RKO (cell line): ENCODE measurements at regions not wholly inside any gene's neighbourhood (a gene's known extent, or its start where the extent isn't known, plus 50 kb on each side); places are given as distances from the start of the nearest gene placed in this dataset.

Experiments
- DNase-seq: peaks from one replicate; pipeline ENCODE4 v3.0.0-alpha.2; 2016; ENCODE audit warnings: low spot score

DNA sequence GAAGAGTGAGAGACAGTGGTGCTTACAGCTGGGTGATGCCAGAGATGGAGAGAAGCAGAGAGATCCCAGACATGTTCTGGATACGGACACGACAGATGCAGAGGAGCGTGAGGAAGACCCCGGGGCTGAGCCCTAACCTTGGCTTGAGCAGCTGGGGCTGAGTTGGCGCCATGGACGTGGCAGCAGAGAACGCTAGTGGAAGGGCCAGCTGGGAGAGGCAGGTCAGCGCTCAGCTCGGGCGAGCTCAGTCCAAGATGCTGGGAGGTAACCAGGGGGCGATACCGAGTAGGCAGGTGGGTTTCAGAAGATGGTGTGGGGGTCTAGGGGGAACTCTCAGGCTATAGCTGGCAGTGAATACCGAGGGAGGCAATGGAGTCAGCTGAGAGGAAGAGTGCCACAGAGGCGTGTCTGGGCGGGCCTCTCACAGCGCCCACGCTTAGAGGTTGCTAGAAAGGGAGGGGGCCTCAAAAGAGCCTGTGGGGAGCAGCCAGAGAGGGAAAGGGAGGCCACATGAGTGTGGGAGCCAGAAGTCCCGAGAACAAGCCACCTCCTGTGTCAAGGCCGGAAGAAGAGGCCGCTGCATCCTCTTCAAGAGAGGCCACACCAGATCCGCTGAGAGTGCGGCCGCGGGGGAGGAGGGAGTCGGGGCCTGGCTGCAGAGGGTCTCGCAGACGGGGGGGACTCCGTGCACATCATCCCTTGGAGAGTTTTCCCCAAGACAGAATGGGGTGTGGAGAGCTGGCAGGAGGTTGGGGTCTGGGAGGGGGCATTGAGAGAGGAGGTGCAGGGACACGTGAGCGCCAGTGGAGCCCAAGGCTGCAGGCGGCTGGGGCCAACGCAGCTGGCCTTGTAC lies 57.0 kb upstream of the DIO3 start:
- no peak for DNase-seq

DNA sequence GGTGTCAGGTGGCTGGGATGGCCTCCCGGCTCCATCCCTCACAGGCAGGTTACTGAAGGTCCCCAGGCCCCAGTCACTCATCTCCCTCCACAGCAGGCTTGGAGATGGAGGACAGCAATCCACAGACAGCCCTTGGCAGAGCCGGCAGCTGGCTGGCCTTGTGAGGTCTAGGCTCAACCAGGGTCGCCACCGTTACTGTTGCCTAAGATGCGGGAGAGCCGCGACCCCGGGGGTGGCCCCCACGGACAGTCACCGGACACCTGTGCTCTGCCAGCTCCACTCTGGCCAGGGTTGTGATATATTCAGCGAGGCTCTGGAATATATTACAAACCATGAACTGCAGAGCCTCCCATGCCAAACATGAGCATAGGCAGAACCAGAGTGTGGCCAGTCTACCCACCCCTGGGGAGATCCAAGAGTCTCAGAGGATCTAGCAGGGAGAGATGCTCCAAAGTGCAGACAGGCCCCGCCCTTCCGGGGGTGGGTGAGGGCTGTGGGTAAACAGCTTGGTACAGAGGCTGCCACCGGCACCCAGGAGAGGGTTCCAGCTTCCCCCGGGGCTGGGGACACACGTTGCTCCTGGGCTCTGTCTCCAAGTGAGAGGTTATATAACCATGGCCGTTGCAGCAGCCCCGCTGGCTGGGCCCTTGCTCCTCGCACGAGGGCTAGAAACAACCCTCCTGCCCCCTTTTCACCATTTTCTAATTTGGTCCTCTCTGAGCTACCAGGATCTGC lies 55.9 kb upstream of the DIO3 start:
- no peak for DNase-seq

- DNase-seq, result no peak
Observed at GRCh38 chr14:101506211-101506925, 54.9 kb upstream of the DIO3 start.

- no peak for DNase-seq
Observed at GRCh38 chr14:101506926-101507835, 54.1 kb upstream of the DIO3 start.

GRCh38 chr14:101507836-101508150 lies 53.5 kb upstream of the DIO3 start:
- DNase-seq, result no peak

DNA sequence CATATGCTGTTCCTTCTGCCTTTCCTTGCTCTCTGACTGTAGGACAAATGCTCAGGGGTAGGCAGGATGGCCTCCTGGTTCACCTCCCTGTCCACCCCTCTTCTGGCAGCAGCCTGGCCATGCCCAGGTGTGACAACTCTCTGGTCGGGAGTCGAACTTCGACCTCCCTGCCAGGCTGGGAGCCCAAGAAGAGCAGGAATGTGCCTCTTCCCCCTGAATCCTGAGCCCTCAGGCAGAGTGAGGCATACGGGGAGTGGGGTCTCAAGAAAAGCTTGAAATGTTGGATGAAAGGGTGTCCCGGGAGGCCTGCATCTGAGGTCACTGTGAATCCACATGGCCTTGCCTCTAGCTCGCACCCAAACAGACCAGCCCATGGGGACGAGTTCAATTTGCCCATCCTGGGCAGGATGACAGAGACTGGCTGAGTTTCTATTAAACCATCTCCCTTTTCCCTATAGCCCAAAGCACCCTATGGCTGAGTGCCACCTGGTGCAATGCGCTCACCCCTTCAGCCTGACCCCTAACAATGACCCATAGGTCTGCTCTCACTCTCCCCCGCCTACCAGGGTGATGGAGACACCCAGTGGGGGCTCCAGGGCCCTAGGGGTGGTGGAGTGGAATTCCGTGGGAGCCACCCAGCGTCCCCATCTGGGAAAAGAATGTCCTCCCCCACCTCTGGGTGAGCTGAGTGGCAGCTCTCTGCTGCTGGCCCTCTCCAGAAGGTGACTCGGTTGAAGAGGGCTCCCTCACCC lies 52.9 kb upstream of the DIO3 start:
- DNase-seq, result no peak

- no peak for DNase-seq
Observed at GRCh38 chr14:101508948-101509729, 52.2 kb upstream of the DIO3 start.

GRCh38 chr14:101509730-101510371 lies 51.4 kb upstream of the DIO3 start:
- DNase-seq, result no peak

DNA sequence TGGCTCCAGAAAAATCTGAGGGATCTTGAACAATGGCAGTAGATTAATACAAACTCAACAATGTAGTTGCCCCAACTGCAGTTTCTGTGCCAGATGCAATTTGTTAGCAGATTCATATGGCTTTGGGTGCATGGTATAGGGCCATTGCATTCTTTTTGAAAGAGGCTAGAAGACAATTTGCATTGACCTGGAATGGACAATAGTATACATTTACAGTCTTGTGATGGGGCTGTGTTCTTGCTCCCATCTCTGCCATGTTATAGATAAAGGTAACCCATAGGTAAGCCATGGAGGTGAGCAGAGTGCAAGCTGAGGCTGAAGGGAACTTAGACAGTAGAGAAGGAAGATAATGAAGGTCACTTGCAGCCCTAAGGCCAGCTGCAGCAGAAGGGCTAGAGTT lies 50.1 kb upstream of the DIO3 start:
- DNase-seq, result no peak
